A673 (cell line): ENCODE measurements at regions not wholly inside any gene's neighbourhood (a gene's known extent, or its start where the extent isn't known, plus 50 kb on each side); places are given as distances from the start of the nearest gene placed in this dataset.

ENCODE experiments used
- CTCF ChIP-seq: fragments of 300-800, 200-600 bp; sonication (generic); conservative IDR thresholded peaks from 2 replicates; pipeline ENCODE4 v1.5.1; 2017; ENCODE audit warnings: low read depth, mild to moderate bottlenecking, antibody characterized with exemption, low read length, moderate library complexity, mixed read lengths
- EZH2 ChIP-seq: fragments of 200-600 bp; sonication (generic); IDR thresholded peaks from 2 replicates; pipeline ENCODE4 v1.6.1; 2017; ENCODE audit warnings: borderline replicate concordance, low read depth, mild to moderate bottlenecking, mixed read lengths, antibody characterized with exemption, low read length; ENCODE audit not compliant: poor library complexity, severe bottlenecking

- TF ChIP-seq CTCF = no peak
- no peak for TF ChIP-seq EZH2
These were observed 510.9 kb upstream of the MGMT start for GRCh38 chr10:128956149-128956548.
